SJSA1 (cell line): ENCODE measurements at regions not wholly inside any gene's neighbourhood (a gene's known extent, or its start where the extent isn't known, plus 50 kb on each side); places are given as distances from the start of the nearest gene placed in this dataset.
"Not testable (repeated sequence)": the region's sequence is repeated elsewhere in the genome, so short reads cannot be mapped to it uniquely, and the experiment has no call there.

ENCODE experiments used
- DNase-seq, 2 experiments: peaks; one replicate each; pipeline ENCODE4 v3.0.0-alpha.2; 2015 to 2020; ENCODE audit warnings: low spot score in 2 of 2, low read depth in 1 of 2
- H3K27ac ChIP-seq: fragments of 250-450 bp; sonication (Bioruptor Pico); 2 replicates; pipeline ENCODE4 v1.5.1; 2020; ENCODE audit warnings: mild to moderate bottlenecking, moderate library complexity
- H3K27me3 ChIP-seq: fragments of 250-450 bp; sonication (Bioruptor Pico); replicated peaks from 2 replicates; pipeline ENCODE4 v1.5.1; 2020; ENCODE audit warnings: mild to moderate bottlenecking, moderate library complexity
- H3K36me3 ChIP-seq: fragments of 250-450 bp; sonication (Bioruptor Pico); 2 replicates; pipeline ENCODE4 v1.5.1; 2020; ENCODE audit warnings: mild to moderate bottlenecking
- H3K4me1 ChIP-seq: fragments of 250-450 bp; sonication (Bioruptor Pico); replicated peaks from 2 replicates; pipeline ENCODE4 v1.6.1; 2021; ENCODE audit warnings: mild to moderate bottlenecking
- H3K4me3 ChIP-seq: fragments of 250-450 bp; sonication (Bioruptor Pico); 2 replicates; pipeline ENCODE4 v1.5.1; 2020; ENCODE audit warnings: mild to moderate bottlenecking
- H3K9me3 ChIP-seq: fragments of 250-450 bp; sonication (Bioruptor Pico); replicated peaks from 2 replicates; pipeline ENCODE4 v1.5.1; 2020; ENCODE audit warnings: mild to moderate bottlenecking

DNA sequence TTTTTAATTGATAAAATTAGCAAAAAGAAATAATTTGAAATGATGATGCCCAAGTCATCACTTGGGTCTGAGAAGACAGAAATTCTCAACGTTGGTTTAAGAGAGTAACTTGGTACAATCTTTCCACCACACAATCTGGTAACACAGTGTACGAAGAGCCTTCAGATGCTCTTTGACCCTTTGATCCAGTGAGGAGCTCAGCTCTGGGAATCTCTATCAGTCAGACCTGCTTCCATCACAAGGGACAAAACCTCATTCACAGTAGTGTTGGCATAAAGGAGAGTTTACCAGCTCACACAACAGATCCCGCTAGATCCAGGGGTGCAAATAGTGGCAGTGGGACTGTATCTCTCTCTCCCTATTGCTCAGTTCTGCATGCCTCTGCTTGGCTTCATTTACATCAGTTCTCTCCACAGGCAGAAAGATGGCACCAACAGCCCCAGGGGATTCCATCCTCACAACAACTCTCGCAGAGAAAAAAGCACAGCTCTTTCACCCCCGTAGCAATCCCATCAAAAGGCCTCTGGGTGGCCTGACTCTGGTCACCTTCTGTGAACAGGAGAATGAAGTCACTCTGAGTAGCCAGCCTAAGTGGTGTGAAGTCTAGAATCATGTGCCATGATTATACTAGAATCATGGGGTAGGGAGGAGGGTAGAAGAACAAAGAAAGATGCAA lies 119.7 kb downstream of the ZNF281 start:
- no peak for DNase-seq
- H3K27me3 ChIP-seq, result no peaks in the 10 kb centered on the region

DNA sequence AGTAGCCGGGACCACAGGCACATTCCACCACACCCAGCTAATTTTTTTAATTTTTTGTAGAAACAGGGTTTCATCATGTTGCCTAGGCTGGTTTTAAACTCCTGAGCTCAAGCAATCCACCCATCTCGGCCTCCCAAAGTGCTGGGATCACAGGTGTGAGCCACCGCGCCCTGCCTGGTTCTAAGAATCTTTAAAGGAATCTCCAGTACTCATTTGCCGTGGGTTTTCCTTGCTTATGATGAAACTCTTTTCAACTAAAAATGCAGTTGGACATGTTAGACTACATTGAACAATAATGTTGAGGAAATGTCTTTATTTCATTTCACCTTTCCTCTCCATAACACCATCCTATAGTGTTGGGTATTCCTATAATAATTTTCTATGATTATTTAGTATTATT lies 121.6 kb downstream of the ZNF281 start:
- no peak overlapping the region for H3K4me3 ChIP-seq
- H3K9me3 ChIP-seq, result no peaks in the 10 kb centered on the region
- H3K4me1 ChIP-seq, result peaks cover 7% of the 10 kb centered on the region; the same call in 1 of the 2 replicates
- DNase-seq, result no peak
- H3K27ac ChIP-seq, result no peak overlapping the region
- H3K36me3 ChIP-seq, result no peaks in the 10 kb centered on the region
- no peaks in the 10 kb centered on the region for H3K27me3 ChIP-seq

More for the DNA sequence above, 119.7 kb downstream of the ZNF281 start:
- Histone ChIP-seq H3K4me1 (peaks cover 7% of the 10 kb centered on the region; the same call in 1 of the 2 replicates), H3K4me3 (no peak overlapping the region), H3K9me3 (no peaks in the 10 kb centered on the region), H3K27ac (no peak overlapping the region), H3K36me3 (no peaks in the 10 kb centered on the region)

DNA sequence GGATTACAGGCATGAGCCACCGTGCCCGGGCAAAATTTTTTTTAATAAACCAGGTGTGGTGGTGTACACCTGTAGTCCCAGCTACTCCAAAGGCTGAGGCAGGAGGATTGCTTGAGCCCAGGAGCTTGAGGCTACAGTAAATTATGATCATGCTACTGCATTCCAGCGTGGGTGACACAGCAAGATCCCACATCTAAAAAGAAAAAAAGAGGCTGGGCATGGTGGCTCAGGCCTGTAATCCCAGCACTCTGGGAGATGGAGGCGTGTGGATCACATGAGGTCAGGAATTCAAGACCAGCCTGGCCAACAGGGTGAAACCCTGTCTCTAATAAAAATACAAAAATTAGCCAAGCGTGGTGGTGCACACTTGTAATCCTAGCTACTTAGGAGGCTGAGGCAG lies 125.6 kb downstream of the ZNF281 start:
- not testable (repeated sequence) for H3K36me3 ChIP-seq, H3K9me3 ChIP-seq, H3K27ac ChIP-seq, DNase-seq, H3K4me3 ChIP-seq, H3K4me1 ChIP-seq, H3K27me3 ChIP-seq

DNA sequence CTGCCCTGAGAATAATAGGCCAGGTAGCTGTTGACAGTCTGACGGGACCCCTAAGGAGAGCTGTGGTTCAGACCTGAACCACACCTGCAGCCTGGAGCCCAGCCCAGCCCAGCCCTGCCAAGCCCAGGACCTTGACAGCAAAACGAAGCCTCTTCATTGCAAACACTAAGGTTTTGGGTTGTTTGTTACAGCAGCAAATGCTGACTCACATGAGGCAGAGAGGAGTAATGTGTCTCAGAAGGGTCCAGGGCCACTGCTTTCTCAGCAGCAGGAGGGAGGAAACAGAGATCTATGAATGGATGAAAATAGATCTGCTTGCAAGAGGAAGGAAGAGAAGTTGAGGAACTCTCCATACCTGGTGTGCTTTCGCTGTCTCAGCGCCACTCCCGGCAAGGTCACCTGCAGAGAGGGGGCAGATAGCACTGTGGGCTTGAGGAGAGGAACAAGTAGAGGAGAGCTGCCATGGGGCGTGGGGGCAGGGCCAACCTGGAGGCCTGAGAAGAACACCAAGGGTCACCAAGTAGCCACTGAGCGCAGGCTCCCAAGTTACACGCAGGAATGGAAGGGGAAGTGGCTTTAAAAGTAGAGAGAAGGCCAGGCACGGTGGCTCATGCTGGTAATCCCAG lies 127.2 kb downstream of the ZNF281 start:
- no peaks in the 10 kb centered on the region for H3K36me3 ChIP-seq
- no peaks in the 10 kb centered on the region for H3K4me1 ChIP-seq
- H3K27ac ChIP-seq, result no peak overlapping the region
- no peak overlapping the region for H3K4me3 ChIP-seq
- H3K27me3 ChIP-seq, result no peaks in the 10 kb centered on the region
- DNase-seq, result no peak
- H3K9me3 ChIP-seq, result no peaks in the 10 kb centered on the region

DNA sequence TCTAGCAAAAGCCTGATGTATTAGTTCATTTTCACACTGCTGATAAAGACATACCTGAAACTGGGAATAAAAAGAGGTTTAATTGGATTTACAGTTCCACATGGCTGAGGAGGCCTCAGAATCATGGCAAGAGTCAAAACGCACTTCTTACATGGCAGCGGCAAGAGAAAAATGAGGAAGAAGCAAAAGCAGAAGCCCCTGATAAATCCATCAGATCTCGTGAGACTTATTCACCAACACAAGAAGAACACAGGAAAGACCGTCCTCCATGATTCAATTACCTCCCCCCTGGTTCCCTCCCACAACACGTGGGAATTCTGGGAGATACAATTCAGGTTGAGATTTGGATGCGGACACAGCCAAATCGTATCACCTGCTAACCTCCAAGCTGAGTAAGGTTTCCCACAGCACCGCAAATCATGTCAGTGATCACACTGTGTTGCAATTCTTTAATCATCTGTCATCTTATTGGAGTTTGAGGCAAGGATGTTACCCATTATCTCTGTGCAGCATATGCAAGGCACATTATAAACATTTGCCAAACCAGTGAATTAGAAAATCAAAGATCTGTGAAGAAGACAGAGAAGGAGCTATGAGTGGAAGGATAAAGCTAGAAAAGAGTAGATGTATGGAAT lies 128.5 kb downstream of the ZNF281 start:
- Histone ChIP-seq H3K4me3 (no peak overlapping the region), H3K36me3 (no peaks in the 10 kb centered on the region), H3K9me3 (no peaks in the 10 kb centered on the region), H3K27ac (no peak overlapping the region), H3K4me1 (no peaks in the 10 kb centered on the region), H3K27me3 (no peaks in the 10 kb centered on the region)
- no peak for DNase-seq

DNA sequence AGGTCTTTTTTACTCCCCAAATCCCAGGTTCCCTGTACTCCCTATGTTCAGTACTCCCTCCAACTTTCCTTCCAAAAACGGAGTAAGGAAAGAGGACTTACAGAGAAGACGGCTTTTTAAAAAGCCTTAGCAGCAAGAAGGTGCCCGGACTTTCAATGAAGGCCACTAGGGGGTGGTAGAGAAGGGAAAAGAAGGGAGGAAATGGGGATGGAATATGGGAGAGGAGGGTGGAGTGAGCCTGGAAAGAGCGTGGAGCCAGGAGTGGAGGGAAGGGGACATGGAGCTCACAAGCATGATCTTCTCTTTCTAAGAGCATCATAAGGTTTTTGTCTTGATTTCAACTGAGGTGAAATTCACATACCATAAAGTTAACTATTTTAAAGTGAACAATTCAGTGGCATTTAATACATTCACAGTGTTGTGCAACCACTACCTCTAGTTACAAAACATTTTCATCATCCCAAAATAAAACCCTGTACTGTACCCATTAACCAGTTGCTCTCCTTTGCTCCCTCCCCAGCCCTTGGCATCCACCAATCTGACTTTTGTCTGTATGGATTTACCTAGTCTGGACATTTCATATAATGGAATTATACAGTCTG lies 129.9 kb downstream of the ZNF281 start:
- DNase-seq, result peak; percentile 65 to 71
- no peak overlapping the region for H3K27ac ChIP-seq
- no peak overlapping the region for H3K4me3 ChIP-seq
- H3K9me3 ChIP-seq, result no peaks in the 10 kb centered on the region
- H3K4me1 ChIP-seq, result no peaks in the 10 kb centered on the region
- H3K27me3 ChIP-seq, result no peaks in the 10 kb centered on the region
- no peaks in the 10 kb centered on the region for H3K36me3 ChIP-seq

DNA sequence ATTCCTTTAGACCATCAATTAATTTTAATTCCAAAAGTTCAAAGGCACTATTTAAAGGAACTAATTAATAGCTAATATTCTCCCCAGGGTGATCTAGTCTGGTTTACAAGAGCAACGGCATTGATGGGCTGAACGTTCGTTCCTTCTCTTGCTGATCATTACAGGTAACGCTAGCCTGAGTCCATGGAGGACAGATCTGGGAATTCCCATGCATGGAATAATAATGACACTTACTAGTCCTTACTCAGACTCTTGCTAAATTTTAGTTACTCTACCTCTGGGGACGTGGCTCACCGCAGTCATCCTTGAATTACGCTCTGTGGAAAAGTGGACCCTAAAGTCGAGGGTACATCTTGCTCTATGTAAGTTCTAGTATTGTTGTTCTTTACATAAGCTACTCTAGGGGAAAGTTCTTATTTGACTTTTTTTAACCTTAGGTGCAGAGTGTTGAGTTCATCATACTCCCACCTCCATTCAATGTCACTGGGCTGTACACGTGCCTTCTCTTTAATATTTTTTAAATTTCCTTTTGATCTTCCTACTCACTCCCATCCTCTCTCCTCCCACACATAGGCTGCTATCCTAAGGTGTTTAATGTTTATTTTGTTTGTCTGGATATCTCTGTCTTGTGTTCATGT lies 133.9 kb downstream of the ZNF281 start:
- no peak for DNase-seq
- Histone ChIP-seq H3K27me3 (no peaks in the 10 kb centered on the region), H3K9me3 (no peaks in the 10 kb centered on the region), H3K36me3 (no peaks in the 10 kb centered on the region), H3K27ac (no peak overlapping the region), H3K4me1 (no peaks in the 10 kb centered on the region), H3K4me3 (no peak overlapping the region)

DNA sequence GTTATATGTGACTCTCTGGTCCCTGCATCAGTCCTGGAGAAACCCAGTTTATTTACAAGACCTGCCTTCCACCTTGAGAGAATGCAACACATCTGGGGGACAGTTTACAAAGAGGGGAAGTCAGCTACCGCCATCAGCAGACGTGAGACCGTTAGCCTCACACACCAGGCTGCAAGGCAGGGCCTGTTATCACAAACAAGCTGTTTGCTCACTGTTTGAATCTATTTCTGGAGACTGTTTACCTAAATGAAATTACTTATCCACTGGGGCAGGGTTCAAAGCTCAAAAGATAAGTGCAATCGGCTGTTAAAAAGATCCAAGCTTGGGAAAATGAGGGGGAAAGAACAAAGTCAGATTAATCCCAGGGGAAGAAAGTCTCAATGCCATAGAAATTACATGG lies 134.4 kb downstream of the ZNF281 start:
- Histone ChIP-seq H3K27ac (no peak overlapping the region), H3K4me1 (no peaks in the 10 kb centered on the region), H3K36me3 (no peaks in the 10 kb centered on the region), H3K4me3 (no peak overlapping the region), H3K9me3 (no peaks in the 10 kb centered on the region), H3K27me3 (no peaks in the 10 kb centered on the region)
- no peak for DNase-seq

DNA sequence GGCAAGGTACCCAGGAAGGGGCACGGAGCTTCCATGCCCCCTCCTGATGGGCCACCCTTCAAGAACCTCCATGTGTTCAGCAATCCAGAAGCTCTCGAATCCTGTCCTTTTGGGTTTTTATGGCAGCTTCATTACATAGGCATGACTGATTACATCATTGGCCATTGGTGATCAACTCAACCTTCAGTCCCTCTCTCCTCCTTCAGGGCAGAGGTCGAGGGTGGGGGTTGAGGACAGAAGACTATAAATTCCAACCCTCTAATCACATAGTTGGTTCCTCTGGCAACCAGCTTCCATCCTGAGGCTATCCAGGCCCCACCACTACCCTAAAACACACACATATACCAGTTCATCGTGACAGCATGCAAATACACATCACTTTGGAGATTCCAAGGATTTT lies 135.7 kb downstream of the ZNF281 start:
- Histone ChIP-seq H3K9me3 (no peaks in the 10 kb centered on the region), H3K27ac (no peak overlapping the region), H3K27me3 (no peaks in the 10 kb centered on the region), H3K4me3 (no peak overlapping the region), H3K36me3 (no peaks in the 10 kb centered on the region), H3K4me1 (no peaks in the 10 kb centered on the region)
- no peak for DNase-seq

DNA sequence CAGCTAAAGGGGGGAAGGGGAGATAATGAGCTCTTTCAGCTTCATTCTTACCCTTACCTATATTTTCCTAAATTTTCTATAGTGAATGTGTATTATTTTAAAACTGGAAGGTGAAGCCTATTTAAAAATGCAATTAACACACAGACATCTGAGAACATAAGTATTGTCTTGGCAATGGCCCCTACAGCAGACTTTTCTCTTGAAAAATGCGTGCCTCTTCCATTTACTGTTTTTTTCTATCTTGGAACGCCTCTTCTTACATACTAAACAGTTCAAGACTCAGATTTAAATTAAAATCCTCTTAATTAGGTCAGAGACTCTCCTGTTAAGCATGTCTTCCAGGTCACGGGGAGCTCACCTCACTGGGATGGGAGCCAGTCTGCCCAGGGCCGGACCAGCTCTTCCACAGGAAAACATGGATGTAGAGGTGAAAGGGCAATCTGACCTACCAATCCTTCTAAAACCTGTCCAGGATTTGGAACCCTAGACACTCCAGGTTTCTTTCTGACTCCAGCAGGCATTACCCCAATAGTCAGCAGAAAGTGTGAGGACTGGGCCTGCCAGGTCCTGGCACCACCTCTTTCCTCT lies 137.3 kb downstream of the ZNF281 start:
- H3K27me3 ChIP-seq, result no peaks in the 10 kb centered on the region
- H3K4me3 ChIP-seq, result no peak overlapping the region
- H3K9me3 ChIP-seq, result no peaks in the 10 kb centered on the region
- DNase-seq, result no peak
- H3K27ac ChIP-seq, result no peak overlapping the region
- H3K4me1 ChIP-seq, result no peaks in the 10 kb centered on the region
- H3K36me3 ChIP-seq, result no peaks in the 10 kb centered on the region

DNA sequence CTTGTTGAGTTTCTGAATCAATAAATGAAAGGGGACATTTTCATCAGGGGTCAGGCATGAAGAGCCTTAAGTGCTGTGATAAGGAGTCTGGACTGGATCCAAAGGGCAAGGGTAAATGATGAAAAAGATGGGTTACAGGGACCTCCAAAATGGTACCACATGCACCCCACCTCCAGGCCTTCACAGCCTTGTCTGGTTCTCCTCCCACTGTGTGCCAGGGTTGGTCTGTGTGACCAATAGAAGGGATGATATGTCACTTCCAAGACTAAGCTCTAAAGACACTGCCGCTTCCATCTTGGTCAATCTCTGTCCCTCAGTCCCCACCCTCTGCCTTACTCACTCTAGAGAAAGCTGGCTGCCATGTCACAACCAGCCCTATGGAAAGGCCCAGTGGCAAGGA lies 140.6 kb downstream of the ZNF281 start:
- no peak overlapping the region for H3K4me3 ChIP-seq
- no peaks in the 10 kb centered on the region for H3K4me1 ChIP-seq
- H3K27me3 ChIP-seq, result no peaks in the 10 kb centered on the region
- no peaks in the 10 kb centered on the region for H3K9me3 ChIP-seq
- H3K27ac ChIP-seq, result no peak overlapping the region
- no peaks in the 10 kb centered on the region for H3K36me3 ChIP-seq
- DNase-seq, result no peak

DNA sequence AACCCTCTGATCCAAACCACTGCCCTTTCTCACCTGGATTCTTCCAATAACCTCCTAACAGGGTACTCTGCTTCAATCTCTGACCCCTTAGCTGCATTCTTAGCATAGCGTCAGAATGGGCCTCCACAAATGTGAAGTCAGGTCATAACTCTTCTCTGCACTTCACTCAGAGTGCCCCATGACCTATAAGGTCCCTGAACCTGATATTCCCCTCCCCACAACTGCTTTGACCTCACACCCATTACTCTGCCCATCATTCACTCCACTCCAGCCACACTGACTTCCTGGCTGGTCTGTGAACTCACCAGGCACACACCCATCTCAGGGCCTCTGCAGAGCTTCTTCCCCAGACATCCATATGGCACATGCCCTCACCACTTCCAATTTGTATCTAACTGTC lies 141.9 kb downstream of the ZNF281 start:
- H3K27me3 ChIP-seq, result no peaks in the 10 kb centered on the region
- no peaks in the 10 kb centered on the region for H3K9me3 ChIP-seq
- no peak overlapping the region for H3K4me3 ChIP-seq
- DNase-seq, result no peak
- no peak overlapping the region for H3K27ac ChIP-seq
- H3K36me3 ChIP-seq, result no peaks in the 10 kb centered on the region
- H3K4me1 ChIP-seq, result no peaks in the 10 kb centered on the region

DNA sequence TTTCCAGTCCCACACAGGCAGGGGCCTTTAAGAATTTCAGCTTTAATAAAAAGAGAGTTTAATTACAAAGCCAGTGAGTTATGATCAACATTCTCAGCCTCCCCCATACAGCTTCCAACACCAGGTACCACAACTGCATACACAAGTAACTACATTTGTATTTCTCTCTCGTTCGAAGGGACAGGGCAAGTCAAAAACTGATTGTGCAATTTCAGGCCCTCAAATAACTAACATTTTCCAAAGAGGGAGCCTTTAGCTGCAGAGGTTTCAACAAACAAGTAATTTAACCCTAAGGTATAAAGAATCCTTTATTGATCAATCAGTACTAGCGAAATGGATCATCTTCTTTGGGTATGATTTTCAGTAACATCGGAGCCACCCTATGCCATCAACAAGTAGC lies 142.4 kb downstream of the ZNF281 start:
- DNase-seq, result no peak
- Histone ChIP-seq H3K4me3 (no peak overlapping the region), H3K36me3 (no peaks in the 10 kb centered on the region), H3K9me3 (no peaks in the 10 kb centered on the region), H3K27ac (no peak overlapping the region), H3K4me1 (no peaks in the 10 kb centered on the region), H3K27me3 (no peaks in the 10 kb centered on the region)
